Central memory CD8-positive, alpha-beta T cell (primary cell): ENCODE measurements at regions not wholly inside any gene's neighbourhood (a gene's known extent, or its start where the extent isn't known, plus 50 kb on each side); places are given as distances from the start of the nearest gene placed in this dataset.

Experiments
- ATAC-seq: fragments of 150-1000 bp; cut with Tn5 transposase; replicated peaks from 2 replicates; pipeline ENCODE4 v1.10.0; 2022; ENCODE audit warnings: mild to moderate bottlenecking, moderate FRiP score, moderate number of reproducible peaks; ENCODE audit not compliant: poor library complexity, severe bottlenecking; ENCODE audit errors: extremely low read depth
- DNase-seq, 2 donors: peaks; one replicate each; pipeline ENCODE4 v3.0.0; 2021; ENCODE audit warnings: low spot score in 2 of 2
- H3K27ac Mint-ChIP-seq: one replicate; pipeline ENCODE4 v1.8.0; 2022; ENCODE audit warnings: low read depth, mild to moderate bottlenecking, moderate library complexity, mixed read lengths
- H3K27me3 Mint-ChIP-seq: one replicate; pipeline ENCODE4 v1.8.0; 2022; ENCODE audit warnings: mixed read lengths
- H3K36me3 Mint-ChIP-seq: one replicate; pipeline ENCODE4 v1.8.0; 2022; ENCODE audit warnings: mild to moderate bottlenecking, moderate library complexity, mixed read lengths; ENCODE audit not compliant: insufficient read depth
- H3K4me1 Mint-ChIP-seq: one replicate; pipeline ENCODE4 v1.8.0; 2022; ENCODE audit warnings: mixed read lengths
- H3K4me3 Mint-ChIP-seq: one replicate; pipeline ENCODE4 v1.8.0; 2022; ENCODE audit warnings: mild to moderate bottlenecking, moderate library complexity, mixed read lengths
- H3K9me3 Mint-ChIP-seq: one replicate; pipeline ENCODE4 v1.8.0; 2022; ENCODE audit warnings: mixed read lengths

- no peak for ATAC-seq
- Mint-ChIP-seq H3K36me3 (no peaks in the 10 kb centered on the region), H3K4me3 (no peak overlapping the region), H3K4me1 (no peaks in the 10 kb centered on the region), H3K27me3 (no peaks in the 10 kb centered on the region), H3K27ac (no peak overlapping the region), H3K9me3 (peaks cover 6% of the 10 kb centered on the region)
- no peak for DNase-seq
Measured at GRCh38 chr9:115957585-115957984, 196.0 kb upstream of the PAPPA start.

- no peak overlapping the region for H3K27ac Mint-ChIP-seq
- H3K9me3 Mint-ChIP-seq, result peaks cover 6% of the 10 kb centered on the region
- no peaks in the 10 kb centered on the region for H3K36me3 Mint-ChIP-seq
- H3K27me3 Mint-ChIP-seq, result no peaks in the 10 kb centered on the region
- ATAC-seq (no peak), DNase-seq (no peak)
- no peaks in the 10 kb centered on the region for H3K4me1 Mint-ChIP-seq
- H3K4me3 Mint-ChIP-seq, result no peak overlapping the region
Measured at GRCh38 chr9:115964710-115965347, 188.8 kb upstream of the PAPPA start.

- Mint-ChIP-seq H3K4me1 (no peaks in the 10 kb centered on the region), H3K4me3 (no peak overlapping the region), H3K27me3 (no peaks in the 10 kb centered on the region), H3K9me3 (peaks cover under 1% of the 10 kb centered on the region), H3K36me3 (no peaks in the 10 kb centered on the region), H3K27ac (no peak overlapping the region)
- no peak for DNase-seq
- no peak for ATAC-seq
Measured at GRCh38 chr9:115966660-115967059, 186.9 kb upstream of the PAPPA start.

- no peak overlapping the region for H3K27ac Mint-ChIP-seq
- no peak for DNase-seq
- H3K36me3 Mint-ChIP-seq, result no peaks in the 10 kb centered on the region
- no peak for ATAC-seq
- H3K4me3 Mint-ChIP-seq, result no peak overlapping the region
- no peaks in the 10 kb centered on the region for H3K4me1 Mint-ChIP-seq
- H3K9me3 Mint-ChIP-seq, result no peaks in the 10 kb centered on the region
- H3K27me3 Mint-ChIP-seq, result no peaks in the 10 kb centered on the region
Measured at GRCh38 chr9:115969096-115969495, 184.5 kb upstream of the PAPPA start.

GRCh38 chr9:115972362-115972761 lies 181.2 kb upstream of the PAPPA start:
- no peaks in the 10 kb centered on the region for H3K4me1 Mint-ChIP-seq
- no peak for DNase-seq
- no peaks in the 10 kb centered on the region for H3K36me3 Mint-ChIP-seq
- H3K27me3 Mint-ChIP-seq, result no peaks in the 10 kb centered on the region
- no peak overlapping the region for H3K4me3 Mint-ChIP-seq
- no peak for ATAC-seq
- no peak overlapping the region for H3K27ac Mint-ChIP-seq
- H3K9me3 Mint-ChIP-seq, result peaks cover 4% of the 10 kb centered on the region

- DNase-seq, result no peak
- no peaks in the 10 kb centered on the region for H3K36me3 Mint-ChIP-seq
- peaks cover 4% of the 10 kb centered on the region for H3K9me3 Mint-ChIP-seq
- no peak for ATAC-seq
- no peaks in the 10 kb centered on the region for H3K27me3 Mint-ChIP-seq
- no peak overlapping the region for H3K4me3 Mint-ChIP-seq
- H3K4me1 Mint-ChIP-seq, result no peaks in the 10 kb centered on the region
- no peak overlapping the region for H3K27ac Mint-ChIP-seq
Measured at GRCh38 chr9:115972843-115973595, 180.6 kb upstream of the PAPPA start.

GRCh38 chr9:115976781-115977180 lies 176.8 kb upstream of the PAPPA start:
- H3K9me3 Mint-ChIP-seq, result peaks cover 14% of the 10 kb centered on the region

GRCh38 chr9:115978091-115978490 lies 175.5 kb upstream of the PAPPA start:
- DNase-seq (no peak), ATAC-seq (no peak)
- H3K27me3 Mint-ChIP-seq, result no peaks in the 10 kb centered on the region
- H3K4me3 Mint-ChIP-seq, result no peak overlapping the region
- peaks cover 14% of the 10 kb centered on the region for H3K9me3 Mint-ChIP-seq
- no peaks in the 10 kb centered on the region for H3K36me3 Mint-ChIP-seq
- no peaks in the 10 kb centered on the region for H3K4me1 Mint-ChIP-seq
- H3K27ac Mint-ChIP-seq, result no peak overlapping the region

More at GRCh38 chr9:115976781-115977180, 176.8 kb upstream of the PAPPA start:
- no peaks in the 10 kb centered on the region for H3K4me1 Mint-ChIP-seq
- no peak overlapping the region for H3K4me3 Mint-ChIP-seq
- no peaks in the 10 kb centered on the region for H3K36me3 Mint-ChIP-seq
- DNase-seq (no peak), ATAC-seq (no peak)
- no peak overlapping the region for H3K27ac Mint-ChIP-seq
- H3K27me3 Mint-ChIP-seq, result no peaks in the 10 kb centered on the region

- H3K27me3 Mint-ChIP-seq, result no peaks in the 10 kb centered on the region
- no peak for ATAC-seq
- DNase-seq, result no peak
- no peak overlapping the region for H3K4me3 Mint-ChIP-seq
- H3K9me3 Mint-ChIP-seq, result peaks cover 14% of the 10 kb centered on the region
- no peaks in the 10 kb centered on the region for H3K36me3 Mint-ChIP-seq
- no peaks in the 10 kb centered on the region for H3K4me1 Mint-ChIP-seq
- no peak overlapping the region for H3K27ac Mint-ChIP-seq
Measured at GRCh38 chr9:115978659-115979096, 174.9 kb upstream of the PAPPA start.

- H3K9me3 Mint-ChIP-seq, result peaks cover 16% of the 10 kb centered on the region
- no peaks in the 10 kb centered on the region for H3K27me3 Mint-ChIP-seq
- DNase-seq, result no peak
- H3K36me3 Mint-ChIP-seq, result no peaks in the 10 kb centered on the region
- no peaks in the 10 kb centered on the region for H3K4me1 Mint-ChIP-seq
- no peak overlapping the region for H3K27ac Mint-ChIP-seq
- H3K4me3 Mint-ChIP-seq, result no peak overlapping the region
- no peak for ATAC-seq
Measured at GRCh38 chr9:115980054-115980453, 173.5 kb upstream of the PAPPA start.

GRCh38 chr9:115980502-115980901 lies 173.1 kb upstream of the PAPPA start:
- ATAC-seq, result no peak
- Mint-ChIP-seq H3K27ac (no peak overlapping the region), H3K4me3 (no peak overlapping the region), H3K27me3 (no peaks in the 10 kb centered on the region), H3K4me1 (no peaks in the 10 kb centered on the region), H3K36me3 (no peaks in the 10 kb centered on the region), H3K9me3 (peaks cover 16% of the 10 kb centered on the region)
- no peak for DNase-seq

- Mint-ChIP-seq H3K27ac (no peak overlapping the region), H3K27me3 (no peaks in the 10 kb centered on the region), H3K36me3 (no peaks in the 10 kb centered on the region), H3K4me1 (no peaks in the 10 kb centered on the region), H3K9me3 (peaks cover 16% of the 10 kb centered on the region), H3K4me3 (no peak overlapping the region)
- ATAC-seq (no peak), DNase-seq (no peak)
Measured at GRCh38 chr9:115980976-115981375, 172.6 kb upstream of the PAPPA start.

GRCh38 chr9:115983366-115983765 lies 170.2 kb upstream of the PAPPA start:
- H3K27ac Mint-ChIP-seq, result no peak overlapping the region
- H3K4me1 Mint-ChIP-seq, result no peaks in the 10 kb centered on the region
- ATAC-seq, result no peak
- H3K9me3 Mint-ChIP-seq, result peaks cover 22% of the 10 kb centered on the region
- no peaks in the 10 kb centered on the region for H3K36me3 Mint-ChIP-seq
- DNase-seq, result no peak
- no peak overlapping the region for H3K4me3 Mint-ChIP-seq
- H3K27me3 Mint-ChIP-seq, result no peaks in the 10 kb centered on the region
